HG03521 (cell line): ENCODE measurements at regions not wholly inside any gene's neighbourhood (a gene's known extent, or its start where the extent isn't known, plus 50 kb on each side); places are given as distances from the start of the nearest gene placed in this dataset.
"Not testable (repeated sequence)": the region's sequence is repeated elsewhere in the genome, so short reads cannot be mapped to it uniquely, and the experiment has no call there.

Experiments
- ATAC-seq: cut with Tn5 transposase; IDR thresholded peaks from one replicate; pipeline ENCODE4 v1.9.1; 2021; ENCODE audit warnings: mild to moderate bottlenecking, moderate library complexity; ENCODE audit not compliant: unreplicated experiment

GRCh38 chr10:29732918-29733317, 98.1 kb upstream of the SVIL start:
- ATAC-seq, result no peak

DNA sequence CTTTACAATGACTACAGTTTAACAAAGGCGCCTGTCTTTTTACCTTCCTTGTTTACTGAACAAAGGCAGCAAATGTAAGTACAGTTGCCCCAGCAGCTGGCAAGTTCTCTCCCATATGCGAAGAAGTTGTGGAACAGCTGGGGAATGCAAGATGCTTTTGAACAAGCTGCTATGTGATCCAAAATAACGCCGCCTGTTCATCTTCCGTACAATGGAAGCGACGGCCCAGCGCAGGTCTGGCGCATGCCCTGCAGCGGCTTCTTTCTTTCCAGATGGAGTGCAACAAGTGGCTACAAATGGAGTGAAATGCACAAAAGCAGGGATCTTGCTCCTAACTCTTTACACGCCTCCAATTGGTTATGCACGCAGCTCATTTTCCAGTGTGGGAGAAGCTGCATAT, 97.0 kb upstream of the SVIL start:
- no peak for ATAC-seq

DNA sequence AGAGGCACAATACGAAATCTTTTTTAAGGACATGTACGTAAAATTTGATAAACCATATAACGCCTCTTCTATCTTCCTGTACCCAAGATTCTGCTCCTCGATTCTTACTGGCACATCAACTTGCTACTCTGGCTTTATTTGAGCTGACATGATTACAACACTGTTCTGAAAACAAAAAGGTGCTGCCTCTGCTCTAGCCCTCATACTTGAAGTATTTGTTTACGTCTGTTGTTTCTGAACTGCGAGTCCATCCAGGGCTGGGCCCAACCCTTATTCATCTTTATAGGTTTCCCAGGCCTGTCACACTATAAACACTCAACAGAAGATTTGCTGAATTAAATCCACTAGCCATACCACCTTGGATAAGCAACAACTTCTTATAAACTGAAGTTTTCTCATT, 96.2 kb upstream of the SVIL start:
- no peak for ATAC-seq

DNA sequence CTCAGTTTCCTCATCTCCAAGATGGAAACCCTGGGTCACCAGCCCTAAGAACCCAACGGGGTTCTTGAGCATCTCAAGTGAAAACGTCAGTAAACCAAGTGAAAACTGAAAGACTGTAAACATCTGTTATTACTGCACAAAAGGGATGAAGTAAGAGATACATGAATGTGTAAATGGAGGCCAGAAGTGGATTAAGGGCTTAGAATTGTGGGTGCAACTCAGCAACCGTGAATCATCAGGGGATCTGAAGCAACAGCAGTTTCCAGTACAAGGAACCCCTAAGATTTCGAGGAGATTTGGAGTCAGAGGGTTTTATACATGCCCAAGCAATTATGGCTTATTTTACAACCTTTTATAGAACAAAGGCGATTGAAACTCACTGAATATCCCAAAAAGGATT, 95.7 kb upstream of the SVIL start:
- ATAC-seq, result no peak

DNA sequence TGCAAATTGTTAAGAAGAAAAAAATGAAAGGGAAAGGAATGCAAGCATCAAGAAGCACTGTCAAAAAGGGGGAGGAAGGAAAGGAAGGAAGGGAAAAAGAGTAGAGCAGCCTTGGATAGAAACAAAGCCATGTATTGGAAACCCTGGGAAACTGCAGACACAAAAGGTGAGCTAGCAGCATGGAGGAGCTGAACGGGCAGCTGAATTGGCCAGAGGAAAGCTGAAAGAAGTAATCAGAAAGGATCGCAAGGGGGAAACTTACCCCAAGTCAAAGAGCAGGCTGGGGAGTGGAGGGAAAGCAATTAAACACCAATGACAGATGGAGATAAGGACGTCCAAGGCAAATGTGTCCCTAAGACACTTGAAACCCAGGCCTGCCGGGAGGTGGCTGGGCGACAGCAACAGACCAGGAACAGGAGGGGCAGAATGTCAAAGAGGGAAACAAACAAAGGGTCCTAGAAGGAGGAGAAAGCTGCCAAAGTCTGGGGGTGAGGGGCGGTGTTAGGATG, 93.8 kb upstream of the SVIL start:
- ATAC-seq, result no peak

DNA sequence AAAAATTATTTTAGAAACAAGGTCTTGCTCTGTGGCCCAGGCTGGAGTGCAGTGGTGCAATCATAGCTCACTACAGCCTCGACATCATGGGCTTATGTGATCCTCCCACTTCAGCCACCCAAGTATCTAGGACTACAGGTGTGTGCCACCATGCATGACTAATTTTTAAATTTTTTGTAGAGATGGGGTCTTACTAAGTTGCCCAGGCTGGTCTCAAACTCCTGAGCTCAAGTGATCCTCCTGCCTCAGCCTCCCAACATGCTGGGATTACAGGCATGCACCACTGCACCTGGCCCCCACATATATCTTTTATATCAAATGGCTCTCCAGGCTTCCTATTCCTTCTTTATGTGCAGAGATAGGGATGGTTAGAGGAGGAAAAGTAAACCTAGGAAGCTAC, 91.2 kb upstream of the SVIL start:
- ATAC-seq, result not testable (repeated sequence)

- ATAC-seq, result no peak
These were observed 90.5 kb upstream of the SVIL start for GRCh38 chr10:29725133-29725720.

- no peak for ATAC-seq
These were observed 89.0 kb upstream of the SVIL start for GRCh38 chr10:29723726-29724125.

DNA sequence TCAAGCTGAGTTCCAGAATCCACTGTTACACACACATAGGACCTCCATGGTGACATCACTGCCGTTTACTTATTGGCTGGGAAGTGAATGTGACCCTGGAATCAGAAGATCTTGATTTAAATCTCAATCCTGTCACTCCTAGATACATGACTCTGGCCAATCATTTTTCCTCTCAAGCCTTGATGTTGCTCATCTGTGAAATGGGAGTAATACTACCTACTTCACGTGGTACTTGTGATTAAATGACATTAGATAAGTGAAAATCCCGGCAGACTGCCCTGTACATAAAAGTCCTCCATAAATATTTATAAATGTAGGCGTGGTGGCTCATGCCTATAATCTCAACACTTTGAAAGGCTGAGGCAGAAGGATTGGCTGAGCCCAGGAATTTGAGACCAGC, 88.0 kb upstream of the SVIL start:
- ATAC-seq, result no peak

GRCh38 chr10:29720149-29720548, 85.4 kb upstream of the SVIL start:
- no peak for ATAC-seq

DNA sequence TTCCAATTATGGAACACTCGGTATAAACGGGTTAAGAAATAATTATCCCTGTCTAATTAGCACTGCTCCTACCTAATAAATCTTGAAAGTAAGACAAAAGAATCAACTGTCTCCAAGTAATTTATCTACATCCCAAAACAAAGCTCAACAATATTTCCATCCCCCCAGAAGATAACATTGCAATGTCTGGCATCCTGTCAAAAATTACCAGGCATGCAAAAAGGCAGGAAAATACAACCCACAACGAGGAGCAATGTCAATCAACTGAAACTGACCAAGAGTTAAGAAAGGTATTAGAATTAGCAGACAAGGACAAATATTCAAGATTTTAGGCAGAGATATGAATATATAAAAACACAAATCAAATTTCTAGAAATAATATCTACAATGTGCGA, 84.5 kb upstream of the SVIL start:
- ATAC-seq, result no peak

DNA sequence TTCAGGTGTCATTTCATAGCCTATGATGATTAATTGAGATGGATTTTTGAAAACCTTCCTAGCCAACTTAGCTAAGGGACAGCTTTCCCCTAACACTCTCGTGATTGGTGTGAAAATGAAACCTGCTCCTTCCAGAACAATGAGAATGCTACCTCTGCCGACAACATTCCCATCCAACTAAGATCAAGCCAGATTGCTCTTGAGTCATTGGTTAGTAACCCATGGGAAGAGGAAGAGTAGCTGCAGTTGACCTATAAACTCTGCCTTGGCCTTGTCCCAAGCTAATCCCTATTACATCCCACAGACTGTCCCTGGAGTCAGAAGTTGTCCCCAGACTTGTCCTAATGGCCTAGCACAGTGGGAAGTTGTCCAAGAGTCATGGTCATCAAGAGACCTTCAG, 80.5 kb upstream of the SVIL start:
- ATAC-seq, result no peak

- no peak for ATAC-seq
These were observed 79.5 kb upstream of the SVIL start for GRCh38 chr10:29714096-29714874.

- no peak for ATAC-seq
These were observed 78.7 kb upstream of the SVIL start for GRCh38 chr10:29713450-29713849.

DNA sequence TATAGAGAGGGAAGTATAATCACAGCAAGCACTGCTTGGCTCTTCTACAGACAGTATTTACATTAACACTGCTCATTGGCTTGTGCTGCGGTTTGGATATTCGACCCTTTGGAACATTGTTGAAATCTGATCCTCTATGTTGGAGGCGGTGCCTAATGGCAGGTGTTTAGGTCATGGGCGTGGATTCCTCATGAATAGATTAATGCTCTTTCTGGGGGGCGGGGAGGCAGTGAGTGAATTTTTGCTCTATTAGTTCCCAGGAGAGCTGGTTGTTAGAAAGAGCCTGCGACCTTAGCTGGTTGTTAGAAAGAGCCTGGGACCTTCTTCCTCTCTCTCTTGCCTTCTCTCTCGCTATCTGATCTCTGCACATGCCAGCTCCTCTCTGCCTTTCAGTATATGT, 77.3 kb upstream of the SVIL start:
- ATAC-seq, result no peak

DNA sequence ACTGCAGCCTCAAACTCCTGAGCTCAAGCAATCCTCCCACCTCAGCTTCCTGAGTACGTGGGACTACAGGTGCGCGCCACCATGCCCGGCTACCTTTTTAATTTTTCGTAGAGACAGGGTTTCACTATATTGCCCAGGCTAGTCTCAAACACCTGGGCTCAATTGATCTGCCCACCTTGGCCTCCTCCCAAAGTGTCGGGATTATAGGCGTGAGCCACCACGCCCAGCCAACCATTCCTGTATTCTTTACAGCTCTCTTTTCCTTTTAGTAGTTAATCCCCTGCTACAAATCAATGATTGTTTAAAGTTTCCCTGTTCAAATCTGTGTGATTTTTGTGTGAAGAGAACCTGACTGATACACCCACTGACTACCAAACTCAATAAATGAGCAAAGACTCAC, 75.4 kb upstream of the SVIL start:
- no peak for ATAC-seq

GRCh38 chr10:29709484-29710002, 74.8 kb upstream of the SVIL start:
- no peak for ATAC-seq

- no peak for ATAC-seq
These were observed 68.5 kb upstream of the SVIL start for GRCh38 chr10:29703271-29703670.

DNA sequence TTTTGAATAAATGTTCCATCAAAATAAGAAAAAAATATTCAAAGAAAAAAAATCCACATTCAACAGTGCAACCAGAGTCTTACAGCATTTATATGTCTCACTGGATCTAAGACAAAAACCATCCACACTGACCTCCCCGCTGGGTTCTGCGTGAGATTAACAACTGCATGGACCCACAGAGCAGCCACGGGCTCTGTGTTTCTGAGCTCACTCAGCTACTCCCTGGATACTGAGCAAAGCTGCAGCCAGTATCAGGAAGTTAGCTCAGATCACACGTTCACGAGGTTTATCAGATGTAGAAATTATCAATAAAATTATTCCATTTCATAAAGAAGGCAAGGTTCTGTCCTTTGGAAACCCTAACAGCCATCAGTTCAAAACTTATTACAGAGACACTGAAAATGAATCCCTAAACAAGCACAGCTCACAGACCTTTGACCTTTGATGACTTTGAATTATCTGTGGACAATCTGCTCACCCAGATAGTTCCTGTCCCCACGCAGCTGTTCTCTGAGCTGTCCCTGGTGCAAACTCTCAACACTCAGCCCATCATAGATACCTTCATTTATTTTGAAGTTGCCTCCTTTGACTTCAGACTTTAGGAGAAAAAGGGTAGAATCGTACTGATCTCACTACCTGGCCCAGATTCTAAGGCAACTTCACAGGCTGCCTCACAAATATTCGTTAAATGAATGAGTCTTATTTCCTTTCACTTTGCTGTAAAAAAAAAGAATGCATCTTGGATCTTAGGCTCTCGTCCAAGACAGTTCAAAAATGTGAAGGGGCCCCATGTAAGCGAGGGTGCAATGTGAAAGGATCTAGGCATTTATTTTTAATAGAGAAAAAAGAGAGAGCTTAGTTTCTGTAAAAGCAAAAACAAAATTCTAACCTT, 67.7 kb upstream of the SVIL start:
- ATAC-seq, result no peak

DNA sequence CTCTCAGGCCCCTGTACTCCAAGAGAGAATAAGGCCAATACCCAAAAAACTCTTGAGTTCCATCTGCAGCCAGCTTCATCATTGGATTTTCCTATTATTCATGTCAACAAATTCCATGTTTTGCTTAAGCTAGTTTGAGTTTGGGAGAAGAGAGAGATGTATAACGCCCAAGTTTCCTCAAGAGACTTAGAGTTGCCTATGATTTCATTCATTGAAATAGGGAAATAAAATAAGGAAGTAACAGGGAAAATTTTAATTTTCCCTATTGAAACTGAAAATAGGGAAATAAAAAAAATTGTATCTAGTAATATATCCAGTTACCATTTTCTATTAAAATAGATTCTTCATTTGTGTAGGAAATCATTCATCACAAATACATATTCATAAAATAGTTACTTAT, 66.5 kb upstream of the SVIL start:
- no peak for ATAC-seq

DNA sequence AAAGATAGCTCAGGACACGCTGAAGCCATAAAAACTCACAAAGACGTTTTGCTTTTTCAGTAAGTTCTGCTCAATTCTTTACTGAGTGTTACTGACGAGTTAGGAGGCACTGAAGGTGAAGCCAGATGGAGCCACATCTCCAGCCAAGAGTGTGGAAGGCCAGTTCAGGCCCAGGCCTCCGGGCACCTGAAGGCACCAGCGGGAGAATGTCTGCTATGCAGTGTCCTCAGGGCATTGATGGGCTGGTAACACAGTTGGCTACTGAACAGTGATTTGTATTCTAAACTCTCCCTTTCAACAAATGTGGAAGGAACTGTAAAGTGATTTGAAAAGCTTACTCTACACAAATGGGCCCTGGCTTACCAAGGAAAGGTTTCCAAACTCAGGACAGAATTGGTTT, 64.8 kb upstream of the SVIL start:
- no peak for ATAC-seq
